Activated T-cell treated with anti-CD3 and anti-CD28 coated beads, Interleukin-2, amount 50 U/mL, for 48 hours (primary cell): ENCODE measurements at regions not wholly inside any gene's neighbourhood (a gene's known extent, or its start where the extent isn't known, plus 50 kb on each side); places are given as distances from the start of the nearest gene placed in this dataset.

Source experiments
- DNase-seq, 2 experiments: peaks; one replicate each; pipeline ENCODE4 v3.0.0-alpha.2; 2020

GRCh38 chr3:46089237-46090011 lies 62.1 kb upstream of the XCR1 start:
- peak in 1 of 2 experiments; percentile 58 for DNase-seq

- no peak for DNase-seq
Observed at GRCh38 chr3:46087871-46088270, 60.6 kb upstream of the XCR1 start.

GRCh38 chr3:46086986-46087385 lies 59.7 kb upstream of the XCR1 start:
- DNase-seq, result no peak

GRCh38 chr3:46086083-46086437 lies 58.8 kb upstream of the XCR1 start:
- no peak for DNase-seq

- no peak for DNase-seq
Observed at GRCh38 chr3:46085421-46086082, 58.3 kb upstream of the XCR1 start.

GRCh38 chr3:46083956-46084355 lies 56.7 kb upstream of the XCR1 start:
- DNase-seq, result no peak

- DNase-seq, result no peak
Observed at GRCh38 chr3:46082849-46083248, 55.6 kb upstream of the XCR1 start.

GRCh38 chr3:46082021-46082420 lies 54.7 kb upstream of the XCR1 start:
- DNase-seq, result no peak

- DNase-seq, result no peak
Observed at GRCh38 chr3:46080969-46081345, 53.7 kb upstream of the XCR1 start.

GRCh38 chr3:46080124-46080968 lies 53.1 kb upstream of the XCR1 start:
- no peak for DNase-seq

- DNase-seq, result peak; percentile 90 to 94
Observed at GRCh38 chr3:46078712-46079400, 51.6 kb upstream of the XCR1 start.
